AG09309 (cell line): ENCODE measurements at regions not wholly inside any gene's neighbourhood (a gene's known extent, or its start where the extent isn't known, plus 50 kb on each side); places are given as distances from the start of the nearest gene placed in this dataset.

Source experiments
- DNase-seq: peaks from one replicate; pipeline ENCODE4 v3.0.0-alpha.2; 2010; ENCODE audit warnings: low read depth
- H3K4me3 ChIP-seq: 2 replicates; pipeline ENCODE4 v1.5.1; 2011; ENCODE audit warnings: mild to moderate bottlenecking, low read depth, low read length, moderate library complexity; ENCODE audit not compliant: control insufficient read depth
- TF ChIP-seq, protein P1 (sequence below): IDR thresholded peaks from 2 replicates; pipeline ENCODE4 v1.5.1; 2011; ENCODE audit warnings: mild to moderate bottlenecking, low read depth, low read length, inconsistent platforms; ENCODE audit not compliant: insufficient read depth, control insufficient read depth; ENCODE audit errors: missing control alignments

DNA sequence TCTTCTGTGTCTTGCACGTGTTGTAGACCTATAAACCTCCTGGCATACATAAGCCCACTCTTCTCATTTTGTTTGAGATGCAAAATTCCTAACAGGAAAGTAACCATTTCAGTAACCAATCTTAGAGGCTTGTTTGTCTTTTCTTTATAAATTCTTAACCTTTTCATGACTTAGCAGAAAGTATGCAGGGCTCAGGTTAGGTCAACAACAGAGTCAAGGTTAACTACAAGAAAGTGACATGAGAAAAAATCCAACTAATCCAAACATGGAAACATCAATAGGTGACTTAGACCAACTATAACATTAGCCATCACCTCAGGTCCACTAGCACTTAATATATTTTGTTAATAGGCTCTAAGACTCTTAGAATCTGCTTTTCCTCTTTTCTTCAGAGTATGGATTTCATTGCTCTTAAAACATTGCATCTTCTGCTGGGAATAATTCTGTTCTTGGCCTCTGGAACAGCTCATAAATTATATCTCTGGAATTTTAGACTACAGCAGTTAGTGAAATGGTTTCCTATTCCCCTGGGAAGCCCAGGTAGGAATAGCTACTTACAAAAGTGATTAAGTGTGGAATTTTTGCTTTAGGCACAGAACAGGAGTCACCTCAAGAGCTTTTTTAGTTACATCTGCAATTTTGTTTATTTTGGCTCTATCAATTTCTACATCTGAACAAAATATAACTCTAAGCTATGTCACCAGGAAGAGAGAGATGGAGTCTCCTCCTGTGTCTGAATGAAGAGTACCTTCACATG lies 155.3 kb upstream of the ANKRD55 start:
- DNase-seq, result no peak
- TF ChIP-seq, protein P1, sequence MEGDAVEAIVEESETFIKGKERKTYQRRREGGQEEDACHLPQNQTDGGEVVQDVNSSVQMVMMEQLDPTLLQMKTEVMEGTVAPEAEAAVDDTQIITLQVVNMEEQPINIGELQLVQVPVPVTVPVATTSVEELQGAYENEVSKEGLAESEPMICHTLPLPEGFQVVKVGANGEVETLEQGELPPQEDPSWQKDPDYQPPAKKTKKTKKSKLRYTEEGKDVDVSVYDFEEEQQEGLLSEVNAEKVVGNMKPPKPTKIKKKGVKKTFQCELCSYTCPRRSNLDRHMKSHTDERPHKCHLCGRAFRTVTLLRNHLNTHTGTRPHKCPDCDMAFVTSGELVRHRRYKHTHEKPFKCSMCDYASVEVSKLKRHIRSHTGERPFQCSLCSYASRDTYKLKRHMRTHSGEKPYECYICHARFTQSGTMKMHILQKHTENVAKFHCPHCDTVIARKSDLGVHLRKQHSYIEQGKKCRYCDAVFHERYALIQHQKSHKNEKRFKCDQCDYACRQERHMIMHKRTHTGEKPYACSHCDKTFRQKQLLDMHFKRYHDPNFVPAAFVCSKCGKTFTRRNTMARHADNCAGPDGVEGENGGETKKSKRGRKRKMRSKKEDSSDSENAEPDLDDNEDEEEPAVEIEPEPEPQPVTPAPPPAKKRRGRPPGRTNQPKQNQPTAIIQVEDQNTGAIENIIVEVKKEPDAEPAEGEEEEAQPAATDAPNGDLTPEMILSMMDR, result no peak
- no peak overlapping the region for H3K4me3 ChIP-seq

DNA sequence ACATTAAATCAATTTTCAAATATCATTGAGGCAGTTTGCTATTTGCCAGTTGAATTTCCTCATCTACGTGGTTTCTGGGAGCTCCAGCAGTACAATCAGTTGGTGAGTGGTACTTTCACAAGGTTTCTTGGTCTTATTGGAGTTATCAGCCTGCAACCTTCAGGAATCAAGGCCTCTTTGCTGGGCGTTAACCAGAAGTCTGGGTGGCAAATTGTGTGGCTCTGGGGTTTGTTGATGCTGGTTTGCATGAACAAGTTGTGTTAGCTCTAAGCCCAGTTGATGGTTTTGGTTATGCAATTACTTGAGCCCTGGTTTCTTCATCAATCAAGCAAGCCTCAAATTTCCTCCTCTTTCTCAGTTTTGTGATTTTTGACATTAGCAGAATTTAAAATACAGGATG lies 152.9 kb upstream of the ANKRD55 start:
- TF ChIP-seq, protein P1, result no peak
- DNase-seq, result no peak
- no peak overlapping the region for H3K4me3 ChIP-seq

DNA sequence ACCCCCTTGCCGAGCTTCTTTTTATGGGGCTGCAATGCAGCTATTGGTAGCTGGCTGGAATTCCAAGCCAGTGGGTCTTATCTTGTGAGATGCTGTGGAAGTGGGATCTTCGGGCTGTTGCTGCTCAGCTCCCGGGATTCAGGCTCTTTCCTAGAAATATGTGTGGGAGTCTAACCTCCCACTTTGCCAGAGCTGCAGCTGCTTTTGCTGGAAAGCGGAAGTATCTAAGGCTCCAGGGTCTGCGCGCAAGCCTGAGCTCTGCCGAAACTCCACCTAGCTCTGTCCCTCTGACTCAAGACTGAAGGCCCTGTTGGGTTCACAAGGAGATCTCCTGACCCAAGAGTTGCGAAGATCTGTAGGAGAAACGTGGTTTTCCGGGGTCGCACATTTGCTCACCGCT lies 151.1 kb upstream of the ANKRD55 start:
- TF ChIP-seq, protein P1, result no peak
- DNase-seq, result no peak
- no peak overlapping the region for H3K4me3 ChIP-seq

DNA sequence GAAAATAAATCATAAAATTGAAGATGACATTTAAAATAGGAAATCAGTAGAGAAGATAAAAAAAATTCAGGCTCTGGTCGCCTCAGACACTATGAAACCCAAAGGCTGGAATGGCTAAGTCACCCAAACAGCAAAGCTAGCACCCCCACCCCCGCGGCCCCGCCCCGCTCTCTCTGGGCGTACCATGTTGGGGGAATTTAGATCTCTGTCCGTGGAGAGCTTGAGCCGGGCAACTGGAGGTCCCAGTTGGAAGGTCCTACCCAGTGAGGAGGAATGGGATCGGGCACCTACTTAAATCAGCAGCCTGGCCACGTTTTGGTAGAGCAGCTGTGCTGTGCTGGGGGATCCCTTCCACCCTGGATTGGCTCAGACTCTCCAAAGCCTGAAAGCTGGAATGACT lies 150.6 kb upstream of the ANKRD55 start:
- H3K4me3 ChIP-seq, result no peak overlapping the region
- DNase-seq, result no peak
- TF ChIP-seq, protein P1, result no peak

DNA sequence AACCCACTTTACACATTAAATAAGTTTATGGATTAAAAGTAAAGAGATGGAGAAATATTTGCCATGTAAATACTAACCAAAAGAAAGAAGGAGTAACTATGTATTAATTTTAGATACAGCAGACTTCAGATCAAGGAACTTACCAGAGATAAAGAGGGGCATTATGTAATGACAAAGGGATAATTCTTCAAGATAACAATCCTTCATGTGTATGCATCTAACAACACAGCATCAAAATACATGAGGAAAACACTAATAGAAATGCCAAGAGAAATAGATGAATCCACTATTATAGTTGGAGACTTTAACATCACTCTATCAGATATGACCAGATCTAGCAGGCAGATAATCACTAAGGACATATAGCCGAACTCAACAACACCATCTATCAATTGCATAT lies 149.8 kb upstream of the ANKRD55 start:
- TF ChIP-seq, protein P1, result no peak
- no peak overlapping the region for H3K4me3 ChIP-seq
- DNase-seq, result no peak

DNA sequence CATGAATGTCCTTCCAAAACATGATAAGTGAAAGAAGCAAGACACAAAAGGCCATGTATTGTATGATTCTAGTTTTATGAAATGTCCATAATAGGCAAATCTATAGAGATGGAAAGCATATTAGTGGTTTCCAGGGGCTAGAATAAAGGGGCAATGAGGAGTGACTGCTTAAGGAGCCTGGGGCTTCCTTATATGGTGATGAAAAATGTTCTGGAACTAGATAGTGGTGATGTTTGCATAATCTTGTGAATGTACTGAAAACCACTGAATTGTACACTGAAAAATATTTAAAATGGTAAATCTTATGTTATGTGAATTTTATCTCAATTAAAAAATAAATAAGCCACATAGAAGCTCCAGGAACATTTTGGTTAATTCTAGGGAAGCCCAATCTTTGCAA lies 144.4 kb upstream of the ANKRD55 start:
- H3K4me3 ChIP-seq, result no peak overlapping the region
- TF ChIP-seq, protein P1, result no peak
- DNase-seq, result no peak
